A673 (cell line): ENCODE measurements at regions not wholly inside any gene's neighbourhood (a gene's known extent, or its start where the extent isn't known, plus 50 kb on each side); places are given as distances from the start of the nearest gene placed in this dataset.

Experiments used
- CTCF ChIP-seq: fragments of 300-800, 200-600 bp; sonication (generic); conservative IDR thresholded peaks from 2 replicates; pipeline ENCODE4 v1.5.1; 2017; ENCODE audit warnings: low read depth, mild to moderate bottlenecking, antibody characterized with exemption, low read length, moderate library complexity, mixed read lengths
- EZH2 ChIP-seq: fragments of 200-600 bp; sonication (generic); IDR thresholded peaks from 2 replicates; pipeline ENCODE4 v1.6.1; 2017; ENCODE audit warnings: borderline replicate concordance, low read depth, mild to moderate bottlenecking, mixed read lengths, antibody characterized with exemption, low read length; ENCODE audit not compliant: poor library complexity, severe bottlenecking

DNA sequence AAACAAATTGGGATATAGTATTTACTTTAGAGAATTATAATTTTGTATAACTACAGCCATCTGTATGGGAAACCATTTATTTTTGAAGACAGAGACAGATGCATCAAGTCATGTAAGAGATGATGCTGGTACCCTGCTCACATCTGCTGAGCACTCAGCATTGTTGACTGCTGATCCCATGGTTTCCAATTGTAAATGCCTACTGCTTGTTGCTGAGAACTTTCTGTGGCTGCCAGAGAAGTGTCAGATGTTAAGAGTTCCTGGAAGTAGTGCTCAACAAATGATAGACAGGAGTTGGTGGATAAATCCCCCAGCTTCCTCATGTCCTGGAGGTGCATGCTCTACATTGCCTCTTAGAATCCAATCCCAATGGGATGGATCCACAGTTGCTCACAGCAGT, 167.1 kb downstream of the OXSM start:
- TF ChIP-seq CTCF, result no peak
- no peak for TF ChIP-seq EZH2
